HCT116 (cell line): ENCODE measurements at regions not wholly inside any gene's neighbourhood (a gene's known extent, or its start where the extent isn't known, plus 50 kb on each side); places are given as distances from the start of the nearest gene placed in this dataset.

Experiments used
- ATAC-seq: fragments of 200-7000 bp; cut with Tn5 transposase; 2 replicates; pipeline ENCODE4 v1.9.1; 2020; ENCODE audit warnings: mild to moderate bottlenecking, moderate library complexity
- BruUV-seq: library from RNA; stranded (reverse); fragments of 400-500 nt; replicated peaks from 2 replicates; lab custom pipeline; 2021; lab: Mats Ljungman, UMichigan
- CTCF ChIA-PET: fragments of 300-600 bp; sonication (Branson Sonifier 250); formaldehyde crosslinking; loops from one replicate; lab custom pipeline; 2021; ENCODE audit warnings: antibody characterized with exemption; lab: Charles Lee
- POLR2A ChIA-PET: fragments of 300-600, 350-600 bp; sonication (Branson Sonifier 250); formaldehyde crosslinking; loops from one replicate; lab custom pipeline; 2021; ENCODE audit warnings: antibody characterized with exemption; lab: Charles Lee
- RAD21 ChIA-PET, 2 experiments: fragments of 300-600 bp; sonication (Branson Sonifier 250); formaldehyde crosslinking; loops; one replicate each; lab custom pipeline; 2023; ENCODE audit warnings: low total read pairs in 2 of 2; ENCODE audit not compliant: uncharacterized antibody in 2 of 2, unreplicated experiment in 2 of 2, low non-redundant PET in 1 of 2; lab: Charles Lee
- DNase-seq: peaks from one replicate; pipeline ENCODE4 v3.0.0-alpha.2; 2010; ENCODE audit warnings: low read depth, low spot score
- H2AFZ ChIP-seq: fragments of 200-600 bp; shearing (Covaris generic), sonication (generic); 2 replicates; pipeline ENCODE4 v1.6.1; 2017; ENCODE audit warnings: low read depth, mixed run types, mixed read lengths, antibody characterized with exemption, low read length; ENCODE audit not compliant: poor library complexity, severe bottlenecking
- H3K27ac ChIP-seq: 2 replicates; pipeline ENCODE4 v1.5.1; 2012; ENCODE audit warnings: low read depth, low read length
- H3K27me3 ChIP-seq: fragments of 200-600 bp; sonication (generic); 2 replicates; pipeline ENCODE4 v1.6.1; 2016; ENCODE audit warnings: mixed run types, low read length, mixed read lengths; ENCODE audit not compliant: insufficient read depth
- H3K36me3 ChIP-seq, 2 experiments: fragments of 200-500 bp in 1 of 2; fragments of 200-600 bp in 1 of 2; sonication (Bioruptor generic) in 1 of 2; sonication (generic) in 1 of 2; 2 replicates each; pipeline versions ENCODE4 v1.5.1 to v1.6.1; 2014 to 2016; ENCODE audit warnings: low read length in 2 of 2, inconsistent platforms in 1 of 2, mixed read lengths in 1 of 2, mixed run types in 1 of 2; ENCODE audit not compliant: insufficient read depth in 2 of 2, control insufficient read depth in 1 of 2
- H3K4me1 ChIP-seq, 2 experiments: fragments of 200-600 bp in 1 of 2; sonication (generic) in 1 of 2; 2 replicates each; pipeline versions ENCODE4 v1.5.1 to v1.6.1; 2012 to 2017; ENCODE audit warnings: low read length in 2 of 2, inconsistent platforms in 1 of 2, mild to moderate bottlenecking in 1 of 2, mixed read lengths in 1 of 2, mixed run types in 1 of 2, moderate library complexity in 1 of 2; ENCODE audit not compliant: insufficient read depth in 2 of 2, control insufficient read depth in 1 of 2
- H3K4me2 ChIP-seq: fragments of 200-600 bp; sonication (generic); 2 replicates; pipeline ENCODE4 v1.6.1; 2017; ENCODE audit warnings: mixed run types, low read length, mixed read lengths
- H3K4me3 ChIP-seq, 2 experiments: fragments of 200-600 bp in 1 of 2; sonication (generic) in 1 of 2; replicated peaks in 1 of 2; 2 replicates each; pipeline ENCODE4 v1.5.1; 2011 to 2016; ENCODE audit warnings: low read length in 2 of 2, control low read depth in 1 of 2, low read depth in 1 of 2, mild to moderate bottlenecking in 1 of 2, mixed read lengths in 1 of 2, mixed run types in 1 of 2
- H3K79me2 ChIP-seq: fragments of 200-600 bp; sonication (generic); 2 replicates; pipeline ENCODE4 v1.6.1; 2017; ENCODE audit warnings: mild to moderate bottlenecking, mixed run types, low read length, moderate library complexity, mixed read lengths; ENCODE audit not compliant: insufficient read depth
- H3K9ac ChIP-seq: fragments of 200-600 bp; sonication (generic); 2 replicates; pipeline ENCODE4 v1.6.1; 2016; ENCODE audit warnings: low read length, mixed read lengths
- H3K9me2 ChIP-seq: fragments of 200-600 bp; sonication (generic), shearing (Covaris generic); 2 replicates; pipeline ENCODE4 v1.6.1; 2017; ENCODE audit warnings: mixed run types, mild to moderate bottlenecking, moderate library complexity; ENCODE audit not compliant: insufficient read depth
- H3K9me3 ChIP-seq, 2 experiments: fragments of 200-500 bp in 1 of 2; fragments of 200-600 bp in 1 of 2; sonication (Bioruptor generic) in 1 of 2; sonication (generic) in 1 of 2; 2 replicates each; pipeline ENCODE4 v1.6.1; 2014 to 2017; ENCODE audit warnings: low read length in 2 of 2, mixed read lengths in 2 of 2, inconsistent platforms in 1 of 2, low read depth in 1 of 2, mild to moderate bottlenecking in 1 of 2, mixed run types in 1 of 2, moderate library complexity in 1 of 2; ENCODE audit not compliant: control insufficient read depth in 1 of 2, insufficient read depth in 1 of 2
- H4K20me1 ChIP-seq: fragments of 200-600 bp; sonication (generic), shearing (Covaris generic); 2 replicates; pipeline ENCODE4 v1.6.1; 2017; ENCODE audit warnings: mixed run types, mild to moderate bottlenecking, moderate library complexity; ENCODE audit not compliant: insufficient read depth
- EGR1 ChIP-seq: IDR thresholded peaks from 2 replicates; pipeline ENCODE4 v1.6.1; 2012; ENCODE audit warnings: low read depth
- FOSL1 ChIP-seq: IDR thresholded peaks from 2 replicates; pipeline ENCODE4 v1.6.1; 2012; ENCODE audit warnings: low read depth
- JUND ChIP-seq: IDR thresholded peaks from 2 replicates; pipeline ENCODE4 v1.6.1; 2012
- TCF7L2 ChIP-seq: IDR thresholded peaks from 2 replicates; pipeline ENCODE4 v1.7.0; 2011; ENCODE audit warnings: borderline replicate concordance, inconsistent platforms; ENCODE audit not compliant: insufficient read depth, insufficient read length; ENCODE audit errors: extremely low read depth
- intact Hi-C: fragments of 100-400 bp; cut with micrococcal nuclease; formaldehyde crosslinking; loops from 2 replicates; pipeline ENCODE4 v1.10.0; 2022
- TF ChIP-seq, protein P1 (sequence below): IDR thresholded peaks from 2 replicates; pipeline ENCODE4 v1.6.1; 2012; ENCODE audit warnings: low read depth
- TF ChIP-seq, protein P2 (sequence below), 3 experiments: fragments of 200-600 bp in 1 of 3; sonication (generic) in 1 of 3; IDR thresholded peaks in 2 of 3; conservative IDR thresholded peaks in 1 of 3; 2 replicates each; pipeline ENCODE4 v1.5.1; 2012 to 2017; ENCODE audit warnings: low read depth in 2 of 3, low read length in 2 of 3, antibody characterized with exemption in 1 of 3, borderline replicate concordance in 1 of 3, control low read depth in 1 of 3, mild to moderate bottlenecking in 1 of 3, mixed read lengths in 1 of 3, mixed run types in 1 of 3, moderate library complexity in 1 of 3; ENCODE audit not compliant: insufficient read depth in 1 of 3
- TF ChIP-seq, protein P3 (sequence below): IDR thresholded peaks from 2 replicates; pipeline ENCODE4 v1.6.1; 2012

DNA sequence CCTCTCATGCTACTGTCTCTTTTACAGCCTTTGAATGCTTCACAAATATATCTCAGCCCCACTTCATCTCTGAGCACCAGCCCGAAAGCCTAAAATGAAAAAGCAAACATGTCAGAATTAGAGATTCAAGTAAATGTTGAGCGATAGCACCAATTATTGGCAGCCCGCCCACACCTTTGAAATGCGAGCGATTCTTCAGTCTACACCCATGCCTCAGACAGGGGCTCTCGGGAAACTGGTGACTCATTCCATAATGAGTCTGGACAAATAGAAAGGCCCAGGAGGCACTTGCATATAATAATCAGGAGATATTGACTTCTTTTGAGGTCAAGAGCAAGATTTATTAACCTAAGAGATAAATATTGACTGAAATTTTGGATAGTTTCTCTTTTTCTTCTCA, 487.3 kb upstream of the PTBP2 start:
- intact Hi-C loops, result loop anchor here (10.0 kb wide), 1 partner anchor 1821 kb away; no protein-coding TSS in a partner anchor
- H3K36me3 ChIP-seq, result no peaks in the 10 kb centered on the region
- H3K9ac ChIP-seq, result no peak overlapping the region
- peaks cover 12 to 13% of the 10 kb centered on the region in 2 experiments; a peak in 3 of 4 replicates for H3K4me1 ChIP-seq
- H3K27ac ChIP-seq, result no peak overlapping the region
- no peaks in the 10 kb centered on the region; the same call in 1 of the 2 replicates for H3K9me2 ChIP-seq
- peak; percentile 29 for DNase-seq
- ChIA-PET POLR2A (no interaction called here), CTCF (no interaction called here), RAD21 (no interaction called here)
- H3K79me2 ChIP-seq, result no peaks in the 10 kb centered on the region
- H3K4me2 ChIP-seq, result peak overlapping the region; percentile 45
- no peaks in the 10 kb centered on the region for H3K27me3 ChIP-seq
- BruUV-seq, result no TSS peak
- H3K9me3 ChIP-seq, result no peaks in the 10 kb centered on the region
- TF ChIP-seq EGR1 (no peak), JUND (peak; percentile 39; the same call in 1 of the 2 replicates), FOSL1 (0 out of 2 replicates have a peak, but pooled peaks have one; percentile 18), TCF7L2 (peak; percentile 58)
- TF ChIP-seq, protein P1, sequence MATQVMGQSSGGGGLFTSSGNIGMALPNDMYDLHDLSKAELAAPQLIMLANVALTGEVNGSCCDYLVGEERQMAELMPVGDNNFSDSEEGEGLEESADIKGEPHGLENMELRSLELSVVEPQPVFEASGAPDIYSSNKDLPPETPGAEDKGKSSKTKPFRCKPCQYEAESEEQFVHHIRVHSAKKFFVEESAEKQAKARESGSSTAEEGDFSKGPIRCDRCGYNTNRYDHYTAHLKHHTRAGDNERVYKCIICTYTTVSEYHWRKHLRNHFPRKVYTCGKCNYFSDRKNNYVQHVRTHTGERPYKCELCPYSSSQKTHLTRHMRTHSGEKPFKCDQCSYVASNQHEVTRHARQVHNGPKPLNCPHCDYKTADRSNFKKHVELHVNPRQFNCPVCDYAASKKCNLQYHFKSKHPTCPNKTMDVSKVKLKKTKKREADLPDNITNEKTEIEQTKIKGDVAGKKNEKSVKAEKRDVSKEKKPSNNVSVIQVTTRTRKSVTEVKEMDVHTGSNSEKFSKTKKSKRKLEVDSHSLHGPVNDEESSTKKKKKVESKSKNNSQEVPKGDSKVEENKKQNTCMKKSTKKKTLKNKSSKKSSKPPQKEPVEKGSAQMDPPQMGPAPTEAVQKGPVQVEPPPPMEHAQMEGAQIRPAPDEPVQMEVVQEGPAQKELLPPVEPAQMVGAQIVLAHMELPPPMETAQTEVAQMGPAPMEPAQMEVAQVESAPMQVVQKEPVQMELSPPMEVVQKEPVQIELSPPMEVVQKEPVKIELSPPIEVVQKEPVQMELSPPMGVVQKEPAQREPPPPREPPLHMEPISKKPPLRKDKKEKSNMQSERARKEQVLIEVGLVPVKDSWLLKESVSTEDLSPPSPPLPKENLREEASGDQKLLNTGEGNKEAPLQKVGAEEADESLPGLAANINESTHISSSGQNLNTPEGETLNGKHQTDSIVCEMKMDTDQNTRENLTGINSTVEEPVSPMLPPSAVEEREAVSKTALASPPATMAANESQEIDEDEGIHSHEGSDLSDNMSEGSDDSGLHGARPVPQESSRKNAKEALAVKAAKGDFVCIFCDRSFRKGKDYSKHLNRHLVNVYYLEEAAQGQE, result no peak
- TF ChIP-seq, protein P2, sequence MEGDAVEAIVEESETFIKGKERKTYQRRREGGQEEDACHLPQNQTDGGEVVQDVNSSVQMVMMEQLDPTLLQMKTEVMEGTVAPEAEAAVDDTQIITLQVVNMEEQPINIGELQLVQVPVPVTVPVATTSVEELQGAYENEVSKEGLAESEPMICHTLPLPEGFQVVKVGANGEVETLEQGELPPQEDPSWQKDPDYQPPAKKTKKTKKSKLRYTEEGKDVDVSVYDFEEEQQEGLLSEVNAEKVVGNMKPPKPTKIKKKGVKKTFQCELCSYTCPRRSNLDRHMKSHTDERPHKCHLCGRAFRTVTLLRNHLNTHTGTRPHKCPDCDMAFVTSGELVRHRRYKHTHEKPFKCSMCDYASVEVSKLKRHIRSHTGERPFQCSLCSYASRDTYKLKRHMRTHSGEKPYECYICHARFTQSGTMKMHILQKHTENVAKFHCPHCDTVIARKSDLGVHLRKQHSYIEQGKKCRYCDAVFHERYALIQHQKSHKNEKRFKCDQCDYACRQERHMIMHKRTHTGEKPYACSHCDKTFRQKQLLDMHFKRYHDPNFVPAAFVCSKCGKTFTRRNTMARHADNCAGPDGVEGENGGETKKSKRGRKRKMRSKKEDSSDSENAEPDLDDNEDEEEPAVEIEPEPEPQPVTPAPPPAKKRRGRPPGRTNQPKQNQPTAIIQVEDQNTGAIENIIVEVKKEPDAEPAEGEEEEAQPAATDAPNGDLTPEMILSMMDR (IDR thresholded peaks at IDR 0.05 in 2 of 3, conservative IDR thresholded peaks at IDR 0.05 in 1 of 3; ENCODE audit: borderline replicate concordance in 1 of 3, insufficient read depth in 1 of 3, low read depth in 2 of 3, low read length in 2 of 3), result no peak
- TF ChIP-seq, protein P3, sequence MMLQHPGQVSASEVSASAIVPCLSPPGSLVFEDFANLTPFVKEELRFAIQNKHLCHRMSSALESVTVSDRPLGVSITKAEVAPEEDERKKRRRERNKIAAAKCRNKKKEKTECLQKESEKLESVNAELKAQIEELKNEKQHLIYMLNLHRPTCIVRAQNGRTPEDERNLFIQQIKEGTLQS, result no peak
- no peaks in the 10 kb centered on the region for H4K20me1 ChIP-seq
- ATAC-seq, result peak; percentile 68; the same call in 1 of the 2 replicates
- H2AFZ ChIP-seq, result peak overlapping the region; percentile 66
- H3K4me3 ChIP-seq, result no peak overlapping the region
